K562 (cell line): ENCODE measurements at regions not wholly inside any gene's neighbourhood (a gene's known extent, or its start where the extent isn't known, plus 50 kb on each side); places are given as distances from the start of the nearest gene placed in this dataset.

Experiments used
- ATAC-seq: fragments of 200-7000 bp; cut with Tn5 transposase; 3 replicates; pipeline ENCODE4 v1.9.1; 2020; ENCODE audit warnings: moderate library complexity
- BruUV-seq: library from RNA; stranded (reverse); fragments of 400-500 nt; replicated peaks from 2 replicates; lab custom pipeline; 2021; lab: Mats Ljungman, UMichigan
- CTCF ChIA-PET: fragments of 300-600 bp; formaldehyde crosslinking; extraction: SDS; loops from one replicate; lab custom pipeline; 2021; ENCODE audit warnings: low intra/inter-chr PET ratio; lab: Yijun Ruan, JAX
- POLR2A ChIA-PET: fragments of 300-600, 350-650 bp; sonication (Branson Sonifier 250); formaldehyde crosslinking; extraction: SDS; loops from one replicate; lab custom pipeline; 2021; ENCODE audit warnings: antibody characterized with exemption, inconsistent platforms; lab: Yijun Ruan, JAX
- DNase-seq, 4 experiments: peaks; one replicate each; pipeline versions ENCODE4 v3.0.0 to v3.0.0-alpha.2; 2011 to 2018; ENCODE audit warnings: low spot score in 3 of 4, mixed read lengths in 3 of 4; ENCODE audit errors: extremely low read depth in 1 of 4
- FAIRE-seq: peaks from 2 replicates; lab custom pipeline; 2011; peaks lifted over from hg19 to GRCh38; lab: Jason Lieb, UNC
- H2AFZ ChIP-seq: 2 replicates; pipeline ENCODE4 v1.6.0; 2011; ENCODE audit warnings: low read depth, low read length, control low read depth, inconsistent platforms
- H3K27ac ChIP-seq: fragments of 200-600 bp; 3 replicates; pipeline ENCODE4 v1.8.0; 2011; ENCODE audit warnings: low read depth, mild to moderate bottlenecking, control low read depth, inconsistent platforms, low read length, moderate library complexity, mixed read lengths; ENCODE audit errors: extremely low read depth
- H3K27me3 ChIP-seq, 2 experiments: fragments of 300-600 bp in 1 of 2; 2 replicates in 1 of 2; 3 replicates in 1 of 2; pipeline versions ENCODE4 v1.6.0 to v1.8.0; 2011; ENCODE audit warnings: inconsistent platforms in 2 of 2, low read length in 2 of 2, mild to moderate bottlenecking in 1 of 2, mixed read lengths in 1 of 2, moderate library complexity in 1 of 2; ENCODE audit not compliant: control insufficient read depth in 2 of 2, insufficient read depth in 2 of 2
- H3K36me3 ChIP-seq: fragments of 300-600 bp; 3 replicates; pipeline ENCODE4 v1.8.0; 2011; ENCODE audit warnings: mild to moderate bottlenecking, low read length, inconsistent platforms; ENCODE audit not compliant: control insufficient read depth, insufficient read depth
- H3K4me1 ChIP-seq, 2 experiments: fragments of 200-600 bp in 1 of 2; replicated peaks in 1 of 2; 2 replicates in 1 of 2; 3 replicates in 1 of 2; pipeline versions ENCODE4 v1.5.1 to v1.8.0; 2011; ENCODE audit warnings: inconsistent platforms in 2 of 2, low read length in 2 of 2, mild to moderate bottlenecking in 1 of 2, mixed read lengths in 1 of 2, moderate library complexity in 1 of 2; ENCODE audit not compliant: control insufficient read depth in 2 of 2, insufficient read depth in 2 of 2
- H3K4me2 ChIP-seq: 2 replicates; pipeline ENCODE4 v1.6.1; 2011; ENCODE audit warnings: low read length, control low read depth, inconsistent platforms, mixed read lengths; ENCODE audit not compliant: insufficient read depth
- H3K4me3 ChIP-seq: fragments of 200-600 bp; sonication (generic), shearing (Covaris generic); 2 replicates; pipeline ENCODE4 v1.5.1; 2016; ENCODE audit warnings: control low read depth, inconsistent platforms
- H3K79me2 ChIP-seq: fragments of 200-600 bp; 3 replicates; pipeline ENCODE4 v1.8.0; 2011; ENCODE audit warnings: low read length, inconsistent platforms; ENCODE audit not compliant: control insufficient read depth, insufficient read depth
- H3K9ac ChIP-seq, 2 experiments: 2 replicates each; pipeline versions ENCODE4 v1.6.0 to v1.6.1; 2011; ENCODE audit warnings: low read depth in 2 of 2, low read length in 2 of 2, control low read depth in 1 of 2, inconsistent platforms in 1 of 2, mild to moderate bottlenecking in 1 of 2, mixed read lengths in 1 of 2; ENCODE audit not compliant: insufficient read depth in 1 of 2
- H3K9me1 ChIP-seq: one replicate; pipeline ENCODE4 v1.6.0; 2011; ENCODE audit warnings: inconsistent platforms, mild to moderate bottlenecking, low read length, moderate library complexity; ENCODE audit not compliant: control insufficient read depth, insufficient read depth
- H3K9me3 ChIP-seq: replicated peaks from 2 replicates; pipeline ENCODE4 v1.5.1; 2011; ENCODE audit warnings: low read depth, low read length, inconsistent platforms; ENCODE audit not compliant: control insufficient read depth, insufficient read depth
- H4K20me1 ChIP-seq: replicated peaks from 2 replicates; pipeline ENCODE4 v1.6.1; 2011; ENCODE audit warnings: low read length, inconsistent platforms, mixed read lengths; ENCODE audit not compliant: control insufficient read depth, insufficient read depth
- BDP1 ChIP-seq: IDR thresholded peaks from 3 replicates; pipeline ENCODE4 v1.6.1; 2011; ENCODE audit not compliant: insufficient read length, insufficient read depth
- KLF1 ChIP-seq: fragments of 450-650 bp; IDR thresholded peaks from 2 replicates; pipeline ENCODE4 v1.6.1; 2016; ENCODE audit warnings: missing genetic modification characterization, missing compliant biosample characterization
- MAFK ChIP-seq: IDR thresholded peaks from 2 replicates; pipeline ENCODE4 v1.6.1; 2011; ENCODE audit warnings: low read length, improper control_type of control experiment
- MBD2 ChIP-seq: sonication (generic); IDR thresholded peaks from 2 replicates; pipeline ENCODE4 v1.6.1; 2016; ENCODE audit warnings: low read depth, borderline replicate concordance
- NCOA2 ChIP-seq, 2 experiments: fragments of 450-650 bp; IDR thresholded peaks; 2 replicates each; pipeline ENCODE4 v1.6.1; 2018; ENCODE audit warnings: mild to moderate bottlenecking in 2 of 2, moderate library complexity in 1 of 2; ENCODE audit not compliant: partially characterized antibody in 2 of 2
- RFX7 ChIP-seq: fragments of 250-450 bp; sonication (Bioruptor Pico); IDR thresholded peaks from 2 replicates; pipeline ENCODE4 v1.5.1; 2021; ENCODE audit warnings: mild to moderate bottlenecking
- SREBF1 ChIP-seq: fragments of 150-350 bp; IDR thresholded peaks from 2 replicates; pipeline ENCODE4 v1.6.1; 2014; ENCODE audit warnings: antibody characterized with exemption, low read depth, low read length, borderline replicate concordance
- TEAD2 ChIP-seq: fragments of 450-650 bp; IDR thresholded peaks from 2 replicates; pipeline ENCODE4 v1.6.1; 2016; ENCODE audit warnings: missing genetic modification characterization, control low read depth, missing compliant biosample characterization
- ZNF717 ChIP-seq: fragments of 250-450 bp; sonication (Bioruptor Pico); IDR thresholded peaks from 2 replicates; pipeline ENCODE4 v1.5.0; 2021
- WGBS: fragments of 100-300 bp; shearing (Covaris generic); methylation state at CpG from one replicate; pipeline ENCODE4 v1.1.6; 2016; ENCODE audit warnings: low coverage, mixed read lengths; ENCODE audit not compliant: insufficient coverage; ENCODE audit errors: missing lambda C conversion rate; 5-methylcytosine and 5-hydroxymethylcytosine counted together
- in situ Hi-C: fragments of 300-500 bp; cut with MboI; formaldehyde crosslinking; loops from 4 replicates; pipeline ENCODE4 v1.15.0; 2018; ENCODE audit warnings: inconsistent platforms, mixed read lengths
- intact Hi-C: fragments of 100-400 bp; cut with micrococcal nuclease; formaldehyde crosslinking; loops from 2 replicates; pipeline ENCODE4 v1.14.2; 2022
- TF ChIP-seq, protein P1 (sequence below), 2 experiments: fragments of 450-650 bp in 1 of 2; sonication (generic) in 1 of 2; formaldehyde crosslinking in 1 of 2; IDR thresholded peaks in 1 of 2; conservative IDR thresholded peaks in 1 of 2; 2 replicates each; pipeline versions ENCODE4 v1.6.1 to v1.8.1; 2016 to 2023; ENCODE audit warnings: mild to moderate bottlenecking in 2 of 2, moderate library complexity in 2 of 2, inconsistent platforms in 1 of 2, missing genetic modification reagents in 1 of 2

DNA sequence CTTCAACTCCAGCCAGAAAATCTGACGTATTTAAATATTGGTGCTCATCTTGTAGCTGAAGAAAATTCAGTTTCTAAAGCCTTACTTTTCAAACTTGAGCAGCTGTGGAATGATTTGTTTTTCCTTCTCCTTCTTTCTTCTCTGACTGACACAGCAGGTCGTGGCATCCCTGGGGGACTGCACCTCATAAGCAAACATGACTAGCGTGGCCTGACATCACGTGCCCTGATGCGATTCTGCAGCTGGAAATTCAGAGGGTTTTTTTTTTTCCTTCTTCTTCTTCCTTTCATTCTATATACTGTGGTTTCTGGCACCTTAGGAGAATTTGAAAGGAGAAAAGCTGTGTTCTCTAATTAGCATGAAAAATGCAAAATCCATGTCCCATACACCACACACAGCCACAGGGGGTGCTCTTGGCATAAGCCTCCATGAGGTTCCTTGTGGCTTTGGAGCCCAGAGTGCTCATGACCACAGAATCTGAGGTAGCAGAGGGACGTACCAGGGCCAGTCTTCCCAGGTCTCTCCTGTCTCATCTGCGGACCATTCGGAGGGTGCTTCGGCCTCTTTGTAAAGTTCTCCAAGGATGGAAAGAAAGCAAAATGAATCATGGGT is 258.5 kb upstream of the CDH4 start (continued):
- TF ChIP-seq, protein P1, sequence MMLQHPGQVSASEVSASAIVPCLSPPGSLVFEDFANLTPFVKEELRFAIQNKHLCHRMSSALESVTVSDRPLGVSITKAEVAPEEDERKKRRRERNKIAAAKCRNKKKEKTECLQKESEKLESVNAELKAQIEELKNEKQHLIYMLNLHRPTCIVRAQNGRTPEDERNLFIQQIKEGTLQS (IDR thresholded peaks at IDR 0.05) = no peak
- TF ChIP-seq, protein P1 (CRISPR knock-in tag; conservative IDR thresholded peaks at IDR 0.05) = no peak

DNA sequence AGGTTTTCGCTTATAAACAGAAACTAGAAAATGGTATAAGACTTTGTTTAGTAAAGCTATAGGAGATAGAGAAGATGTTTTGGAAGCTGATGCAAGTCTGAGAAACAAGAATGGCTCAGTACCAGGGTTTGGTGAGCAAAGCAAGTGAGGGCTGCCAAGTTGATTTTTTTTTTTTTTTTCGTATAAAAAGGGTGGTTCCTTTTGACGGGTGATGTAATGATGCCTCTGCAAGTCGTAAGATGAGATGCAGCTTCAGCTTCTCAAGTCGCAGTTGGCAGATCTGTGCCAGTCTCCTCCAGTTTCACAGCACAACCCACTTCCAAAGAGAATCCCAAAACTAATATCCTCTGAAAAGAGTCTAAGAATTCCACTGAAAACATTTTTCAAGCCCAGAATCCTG is 252.8 kb upstream of the CDH4 start:
- intact Hi-C loops = no loop called here
- no peaks in the 10 kb centered on the region for H3K9me3 ChIP-seq
- no peak for ATAC-seq

More for the DNA sequence above, 252.8 kb upstream of the CDH4 start:
- no peak for FAIRE-seq
- POLR2A ChIA-PET = interaction anchor here (1.1 kb wide), 1 partner anchor 23 kb away, joined by 3 read pairs; no protein-coding TSS in a partner anchor
- no peaks in the 10 kb centered on the region for H3K36me3 ChIP-seq
- no peak overlapping the region for H3K4me3 ChIP-seq
- CTCF ChIA-PET = no interaction called here
- 0 out of 2 replicates have a peak, but pooled peaks cover 5% of the 10 kb centered on the region for H4K20me1 ChIP-seq
- no peak for DNase-seq
- no peak overlapping the region for H3K9ac ChIP-seq
- no peaks in the 10 kb centered on the region for H3K27me3 ChIP-seq
- no TSS peak for BruUV-seq
- no peak overlapping the region for H3K4me2 ChIP-seq
- no peaks in the 10 kb centered on the region for H3K79me2 ChIP-seq
- no peaks in the 10 kb centered on the region for H3K9me1 ChIP-seq
- no peaks in the 10 kb centered on the region for H3K4me1 ChIP-seq
- H2AFZ ChIP-seq = no peak overlapping the region
- 0% methylated on average over 3 of the region's 5 CpGs for WGBS
- in situ Hi-C loops = no loop called here
- TF ChIP-seq RFX7 (CRISPR knock-in tag) (no peak), ZNF717 (CRISPR knock-in tag) (no peak), NCOA2 (IDR thresholded peaks at IDR 0.05; ENCODE audit: partially characterized antibody in 2 of 2) (no peak), TEAD2 (tag) (no peak), SREBF1 (no peak), MAFK (no peak), MBD2 (no peak), KLF1 (tag) (no peak), BDP1 (no peak)
- H3K27ac ChIP-seq = no peak overlapping the region
